ENCODE measurements at regions not wholly inside any gene's neighbourhood (a gene's known extent, or its start where the extent isn't known, plus 50 kb on each side); places are given as distances from the start of the nearest gene placed in this dataset.
"Not testable (repeated sequence)": the region's sequence is repeated elsewhere in the genome, so short reads cannot be mapped to it uniquely, and the experiment has no call there.

GRCh38 chr9:23041466-23041865 is 594.8 kb downstream of the DMRTA1 start:
- H3K4me1 ChIP-seq (replicated peaks) = no peaks in the 10 kb centered on the region
- intact Hi-C loops (cut with DNase I) = no loop called here
- H3K9me3 ChIP-seq = no peaks in the 10 kb centered on the region
- H3K4me3 ChIP-seq = no peak overlapping the region
- H3K36me3 ChIP-seq = no peaks in the 10 kb centered on the region
- no peak for DNase-seq (ENCODE audit: low spot score)
- TF ChIP-seq CTCF (IDR thresholded peaks at IDR 0.05) (no peak), POLR2AphosphoS5 (IDR thresholded peaks at IDR 0.05) (no peak), POLR2A (IDR thresholded peaks at IDR 0.05) (no peak)
- no peaks in the 10 kb centered on the region for H3K27me3 ChIP-seq (replicated peaks; ENCODE audit: insufficient read depth)
- no peak overlapping the region for H3K27ac ChIP-seq

DNA sequence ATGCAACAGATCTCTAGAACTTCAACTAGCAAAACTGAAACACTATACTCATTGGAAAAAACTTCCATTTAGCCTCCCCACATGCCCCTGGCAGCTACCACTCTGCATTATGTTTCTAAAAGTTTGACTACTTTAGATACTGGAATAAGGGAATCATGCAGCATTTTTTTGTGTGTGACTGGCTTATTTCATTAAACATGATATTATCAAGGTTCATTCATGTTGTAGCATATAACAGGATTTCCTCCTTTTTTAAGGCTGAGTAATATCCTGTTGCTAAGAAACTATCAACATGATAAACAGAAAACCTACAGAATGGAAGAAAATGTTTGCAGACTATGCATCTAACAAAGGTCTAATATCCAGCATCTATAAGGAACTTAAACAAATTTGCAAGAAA is 597.9 kb downstream of the DMRTA1 start:
- Histone ChIP-seq H3K4me1 (replicated peaks) (no peaks in the 10 kb centered on the region), H3K36me3 (no peaks in the 10 kb centered on the region), H3K27ac (no peak overlapping the region), H3K9me3 (no peaks in the 10 kb centered on the region), H3K27me3 (replicated peaks; ENCODE audit: insufficient read depth) (no peaks in the 10 kb centered on the region), H3K4me3 (no peak overlapping the region)
- TF ChIP-seq CTCF (IDR thresholded peaks at IDR 0.05) (no peak), POLR2AphosphoS5 (IDR thresholded peaks at IDR 0.05) (no peak), POLR2A (IDR thresholded peaks at IDR 0.05) (no peak)
- no peak for DNase-seq (ENCODE audit: low spot score)
- intact Hi-C loops (cut with DNase I) = no loop called here

DNA sequence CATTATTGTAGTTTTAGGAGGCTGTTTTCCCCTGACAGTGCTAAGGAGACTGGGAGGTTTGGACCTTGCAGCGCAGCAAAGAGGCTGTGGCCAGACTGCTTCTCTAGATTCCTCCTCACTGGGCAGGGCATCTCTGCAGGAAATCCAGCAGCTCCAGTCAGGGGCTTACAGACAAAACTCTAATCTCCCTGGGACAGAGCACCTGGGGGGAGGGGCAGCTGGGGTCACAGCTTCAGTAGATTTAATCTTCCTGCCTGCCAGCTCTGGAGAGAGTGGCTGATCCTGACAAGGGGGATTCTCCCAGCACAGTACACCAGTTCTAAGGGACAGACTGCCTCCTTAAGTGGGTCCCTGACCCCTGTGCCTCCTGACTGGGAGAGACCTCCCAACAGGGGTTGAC is 599.4 kb downstream of the DMRTA1 start:
- H3K36me3 ChIP-seq; H3K4me3 ChIP-seq; H3K9me3 ChIP-seq; intact Hi-C loops (cut with DNase I); H3K4me1 ChIP-seq (replicated peaks); H3K27ac ChIP-seq; DNase-seq (ENCODE audit: low spot score); H3K27me3 ChIP-seq (replicated peaks; ENCODE audit: insufficient read depth): not testable (repeated sequence)
- WGBS = 100% methylated on average over 1 of the region's 1 CpG

DNA sequence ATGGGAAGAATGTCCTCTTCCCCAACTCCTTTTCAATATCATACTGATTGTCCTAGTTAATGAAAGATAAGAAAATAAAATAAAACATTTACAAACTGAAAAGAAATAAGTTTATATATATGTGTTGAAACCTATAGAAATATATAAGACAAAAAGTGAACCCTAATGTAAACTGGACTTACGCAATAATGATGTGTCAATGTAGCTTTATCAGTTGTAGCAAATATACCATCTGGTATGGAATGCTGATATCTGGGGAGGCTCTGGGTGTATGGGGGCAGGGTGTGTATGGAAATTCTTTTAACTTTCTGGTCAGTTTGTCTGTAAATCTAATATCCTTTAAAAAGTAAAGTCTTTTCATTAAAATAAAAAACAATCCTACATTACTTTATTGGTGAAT is 603.9 kb downstream of the DMRTA1 start:
- 87% methylated on average over 1 of the region's 1 CpG for WGBS
- Histone ChIP-seq H3K4me3 (no peak overlapping the region), H3K36me3 (no peaks in the 10 kb centered on the region), H3K27ac (no peak overlapping the region), H3K4me1 (replicated peaks) (no peaks in the 10 kb centered on the region), H3K9me3 (no peaks in the 10 kb centered on the region), H3K27me3 (replicated peaks; ENCODE audit: insufficient read depth) (no peaks in the 10 kb centered on the region)
- intact Hi-C loops (cut with DNase I) = no loop called here
- TF ChIP-seq POLR2A (IDR thresholded peaks at IDR 0.05) = no peak
- no peak for TF ChIP-seq POLR2AphosphoS5 (IDR thresholded peaks at IDR 0.05)
- TF ChIP-seq CTCF (IDR thresholded peaks at IDR 0.05) = no peak
- DNase-seq (ENCODE audit: low spot score) = no peak

- no peak for DNase-seq (ENCODE audit: low spot score)
- Histone ChIP-seq H3K9me3 (no peaks in the 10 kb centered on the region), H3K4me3 (no peak overlapping the region), H3K4me1 (replicated peaks) (no peaks in the 10 kb centered on the region), H3K27ac (no peak overlapping the region), H3K27me3 (replicated peaks; ENCODE audit: insufficient read depth) (no peaks in the 10 kb centered on the region), H3K36me3 (no peaks in the 10 kb centered on the region)
- intact Hi-C loops (cut with DNase I) = no loop called here
- no peak for TF ChIP-seq POLR2A (IDR thresholded peaks at IDR 0.05)
- TF ChIP-seq CTCF (IDR thresholded peaks at IDR 0.05) = no peak
- TF ChIP-seq POLR2AphosphoS5 (IDR thresholded peaks at IDR 0.05) = no peak
- 69% methylated on average over 1 of the region's 1 CpG for WGBS
Observed at GRCh38 chr9:23073136-23073535, 626.5 kb downstream of the DMRTA1 start.

- Histone ChIP-seq H3K9me3 (no peaks in the 10 kb centered on the region), H3K36me3 (no peaks in the 10 kb centered on the region), H3K4me3 (no peak overlapping the region), H3K27ac (no peak overlapping the region), H3K27me3 (replicated peaks; ENCODE audit: insufficient read depth) (no peaks in the 10 kb centered on the region), H3K4me1 (replicated peaks) (no peaks in the 10 kb centered on the region)
- no peak for DNase-seq (ENCODE audit: low spot score)
- 54% methylated on average over 2 of the region's 2 CpGs for WGBS
- no peak for TF ChIP-seq CTCF (IDR thresholded peaks at IDR 0.05)
- TF ChIP-seq POLR2A (IDR thresholded peaks at IDR 0.05) = no peak
- TF ChIP-seq POLR2AphosphoS5 (IDR thresholded peaks at IDR 0.05) = no peak
- intact Hi-C loops (cut with DNase I) = no loop called here
Observed at GRCh38 chr9:23079798-23080197, 633.2 kb downstream of the DMRTA1 start.

Measured in prostate gland (tissue), 2 donors.